ENCODE measurements at regions not wholly inside any gene's neighbourhood (a gene's known extent, or its start where the extent isn't known, plus 50 kb on each side); places are given as distances from the start of the nearest gene placed in this dataset.

- no peak for TF ChIP-seq CTCF (IDR thresholded peaks at IDR 0.05)
- no peak for TF ChIP-seq POLR2A (IDR thresholded peaks at IDR 0.05)
Measured at GRCh38 chr4:157444014-157444413, 223.5 kb downstream of the GRIA2 start.

Measured in esophagus squamous epithelium (tissue), 4 donors.